ENCODE measurements at regions not wholly inside any gene's neighbourhood (a gene's known extent, or its start where the extent isn't known, plus 50 kb on each side); places are given as distances from the start of the nearest gene placed in this dataset.

DNA sequence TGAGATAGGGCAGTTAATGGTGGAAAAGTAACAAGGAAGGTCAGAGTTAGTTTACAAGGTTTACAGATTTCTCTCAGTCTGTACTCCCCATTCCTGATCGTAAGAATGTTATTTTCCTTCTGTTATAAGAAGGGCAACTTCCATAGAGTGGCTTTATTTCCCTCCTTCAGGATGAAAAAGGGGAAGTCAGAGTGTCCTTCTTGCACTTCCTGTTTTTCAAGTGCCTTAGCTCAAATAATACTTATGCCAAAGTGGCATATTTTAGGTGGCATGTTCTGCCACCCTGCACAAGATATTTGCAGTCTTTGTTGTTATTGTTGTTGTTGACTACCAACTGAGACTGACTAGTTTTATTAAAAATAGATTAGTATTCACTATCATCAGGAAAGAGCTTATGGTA is 730.7 kb upstream of the ADGRL4 start:
- TF ChIP-seq, protein P1, sequence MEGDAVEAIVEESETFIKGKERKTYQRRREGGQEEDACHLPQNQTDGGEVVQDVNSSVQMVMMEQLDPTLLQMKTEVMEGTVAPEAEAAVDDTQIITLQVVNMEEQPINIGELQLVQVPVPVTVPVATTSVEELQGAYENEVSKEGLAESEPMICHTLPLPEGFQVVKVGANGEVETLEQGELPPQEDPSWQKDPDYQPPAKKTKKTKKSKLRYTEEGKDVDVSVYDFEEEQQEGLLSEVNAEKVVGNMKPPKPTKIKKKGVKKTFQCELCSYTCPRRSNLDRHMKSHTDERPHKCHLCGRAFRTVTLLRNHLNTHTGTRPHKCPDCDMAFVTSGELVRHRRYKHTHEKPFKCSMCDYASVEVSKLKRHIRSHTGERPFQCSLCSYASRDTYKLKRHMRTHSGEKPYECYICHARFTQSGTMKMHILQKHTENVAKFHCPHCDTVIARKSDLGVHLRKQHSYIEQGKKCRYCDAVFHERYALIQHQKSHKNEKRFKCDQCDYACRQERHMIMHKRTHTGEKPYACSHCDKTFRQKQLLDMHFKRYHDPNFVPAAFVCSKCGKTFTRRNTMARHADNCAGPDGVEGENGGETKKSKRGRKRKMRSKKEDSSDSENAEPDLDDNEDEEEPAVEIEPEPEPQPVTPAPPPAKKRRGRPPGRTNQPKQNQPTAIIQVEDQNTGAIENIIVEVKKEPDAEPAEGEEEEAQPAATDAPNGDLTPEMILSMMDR (IDR thresholded peaks at IDR 0.05): no peak
- TF ChIP-seq POLR2A (IDR thresholded peaks at IDR 0.05): no peak

Measured in right lobe of liver (tissue), 4 donors.